NCI-H1417 (cell line): ENCODE measurements at regions not wholly inside any gene's neighbourhood (a gene's known extent, or its start where the extent isn't known, plus 50 kb on each side); places are given as distances from the start of the nearest gene placed in this dataset.

ENCODE experiments used
- DNase-seq, 3 experiments: peaks; one replicate each; lab custom pipeline; 2025; lab: John Stamatoyannopoulos, UW

DNA sequence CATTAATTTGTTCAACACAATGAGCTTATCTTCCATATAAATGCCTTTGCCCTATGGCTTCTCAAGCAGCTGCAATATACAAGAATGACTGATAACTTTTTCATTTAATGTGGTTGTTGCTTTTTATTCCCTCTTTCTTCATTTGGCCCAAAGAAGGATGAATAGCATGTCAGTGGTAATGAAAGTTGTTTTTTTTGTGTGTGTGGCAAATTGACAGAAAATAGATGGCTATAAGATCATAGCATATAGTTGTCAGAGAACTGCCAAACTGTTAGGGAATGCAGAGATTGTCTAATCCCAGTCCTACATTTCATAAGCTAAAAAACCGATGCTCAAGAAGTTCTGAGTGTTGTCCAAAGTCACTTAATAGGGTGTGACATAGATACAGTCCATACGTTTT, 244.3 kb downstream of the ACTR3 start:
- no peak for DNase-seq

DNA sequence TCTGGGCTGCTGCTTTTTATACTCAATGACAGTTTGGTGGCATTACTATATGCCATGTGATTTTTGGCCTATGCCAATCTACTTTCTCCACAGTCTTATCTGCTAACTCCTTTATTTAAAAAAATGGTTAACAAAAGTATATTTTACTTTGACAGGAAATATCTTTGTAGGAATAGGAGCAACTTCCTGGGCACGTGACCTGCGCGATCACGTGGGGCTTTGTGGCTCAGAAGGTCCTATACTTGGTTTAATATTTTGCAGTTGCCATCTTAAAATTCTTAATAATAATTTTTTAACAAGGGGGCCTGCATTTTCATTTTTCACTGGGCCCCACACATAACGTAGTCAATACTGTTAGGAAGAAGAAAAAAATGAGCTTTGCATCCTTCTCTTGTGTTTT, 249.7 kb downstream of the ACTR3 start:
- DNase-seq: no peak

DNA sequence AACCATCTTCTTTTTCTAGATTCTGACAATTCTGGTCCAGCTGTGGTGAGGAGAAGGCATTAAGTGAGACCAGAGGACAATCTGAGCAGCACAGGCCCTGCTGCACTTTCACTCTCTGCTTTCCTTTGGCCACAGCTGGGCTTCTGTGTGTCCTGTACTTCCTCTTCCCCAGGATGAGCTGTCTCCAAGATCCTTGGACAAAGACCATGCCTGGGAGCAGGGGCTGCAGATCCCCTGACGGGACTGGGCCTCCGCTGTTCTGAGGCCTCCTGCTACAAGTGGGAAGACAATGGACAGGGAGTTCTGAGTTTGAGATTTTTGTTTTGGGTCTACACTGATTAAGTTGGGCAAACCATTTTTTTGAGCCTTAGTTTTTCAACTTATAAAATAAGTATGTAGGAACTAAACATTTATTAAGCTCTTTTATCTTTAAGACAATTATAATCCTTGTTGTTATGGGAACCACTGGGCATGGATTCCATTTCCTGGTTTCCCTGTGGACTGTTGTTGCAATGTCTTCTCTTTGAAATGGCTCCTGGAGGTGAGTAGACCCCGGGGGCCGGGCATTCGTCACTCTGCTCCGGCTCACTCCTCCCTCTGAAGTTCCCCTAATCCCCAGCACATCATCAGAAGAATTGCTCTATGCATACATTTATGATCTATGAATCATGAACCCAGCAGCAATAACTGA, 266.6 kb downstream of the ACTR3 start:
- DNase-seq: no peak

DNA sequence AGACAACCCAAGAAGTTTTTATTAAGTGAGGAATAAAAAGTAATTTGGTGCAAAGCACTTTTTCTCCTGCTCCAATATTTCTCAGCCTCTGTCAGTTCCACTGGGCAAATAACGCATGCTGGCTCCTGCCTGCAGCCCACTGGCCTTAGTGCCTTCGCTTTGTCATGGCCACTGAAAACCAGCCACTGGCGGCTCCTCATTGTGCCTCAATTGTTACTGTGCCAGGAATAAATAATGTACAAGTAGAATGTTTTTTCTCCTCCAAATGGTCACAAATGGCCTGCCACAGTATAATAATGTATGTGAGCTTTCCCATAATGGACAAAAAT, 267.1 kb downstream of the ACTR3 start:
- no peak for DNase-seq

DNA sequence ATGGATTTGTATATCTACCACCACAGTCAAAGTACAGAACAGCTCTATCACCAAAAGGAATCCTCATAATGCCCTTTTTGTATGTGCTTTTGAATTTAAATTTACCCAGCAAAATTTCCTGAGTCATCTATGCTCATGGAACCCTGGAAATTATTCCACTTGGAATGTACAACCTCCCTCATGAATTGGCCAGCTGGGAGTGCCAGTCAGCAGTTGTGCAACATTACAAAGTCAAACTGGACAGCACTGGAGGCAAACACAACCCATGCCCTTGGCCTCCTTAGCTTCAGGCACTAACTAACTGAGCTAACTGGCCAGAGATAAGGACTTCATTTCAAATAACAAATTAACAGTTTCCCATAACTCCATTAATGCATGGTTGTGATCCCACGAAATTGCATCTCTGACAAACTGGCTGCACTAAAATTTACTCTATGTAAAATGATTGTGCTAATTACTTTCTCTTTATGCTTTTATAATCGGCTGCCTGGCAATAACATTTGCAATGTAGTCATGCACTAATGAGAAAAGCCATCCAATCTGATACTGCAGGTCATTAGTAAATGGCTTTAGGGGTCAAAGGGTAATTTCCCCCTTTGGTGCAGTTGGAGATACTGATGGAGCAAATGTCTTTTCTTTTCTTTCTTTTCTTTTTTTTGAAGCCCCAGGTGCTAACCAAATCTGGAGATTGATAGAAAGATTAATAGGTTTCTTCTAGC, 270.5 kb downstream of the ACTR3 start:
- DNase-seq: no peak

DNA sequence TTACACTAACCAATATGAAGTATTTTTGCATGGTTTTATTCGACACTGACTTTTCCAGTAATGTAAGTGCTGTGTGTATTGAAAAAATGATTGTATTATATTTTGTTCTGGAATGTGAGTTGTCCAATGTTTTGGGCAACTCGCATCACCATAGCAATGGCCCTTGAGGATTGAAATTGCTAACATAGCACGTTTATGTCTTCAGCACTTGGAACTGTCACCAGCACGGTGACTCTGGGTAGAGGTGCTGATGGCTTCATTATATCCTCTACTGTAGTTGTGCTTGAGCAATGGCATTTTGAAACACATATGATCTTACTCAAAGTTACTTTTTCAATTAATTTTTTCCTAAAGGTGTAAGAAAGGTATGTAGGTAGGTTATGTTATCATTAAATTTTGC, 271.5 kb downstream of the ACTR3 start:
- DNase-seq: no peak

DNA sequence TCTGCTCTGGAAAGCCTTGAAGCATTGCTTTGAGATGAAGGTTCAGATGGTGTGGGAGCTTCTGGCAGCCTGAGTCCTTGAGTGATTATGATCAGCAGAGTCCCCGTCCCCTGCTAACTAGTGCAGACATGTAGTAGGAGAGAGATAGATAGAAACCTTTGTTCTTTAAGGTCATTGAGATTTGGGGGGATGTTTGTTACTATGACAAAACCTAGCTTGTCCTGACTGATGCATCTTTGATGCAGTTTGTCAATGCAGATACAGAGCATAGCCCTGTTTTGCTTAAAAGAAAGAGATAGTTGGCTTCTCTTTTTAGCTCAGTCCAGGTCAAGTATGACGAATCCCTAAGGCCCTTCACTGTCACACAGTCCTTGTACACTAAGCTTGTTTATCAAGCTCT, 274.6 kb upstream of the DPP10 start:
- DNase-seq: no peak

DNA sequence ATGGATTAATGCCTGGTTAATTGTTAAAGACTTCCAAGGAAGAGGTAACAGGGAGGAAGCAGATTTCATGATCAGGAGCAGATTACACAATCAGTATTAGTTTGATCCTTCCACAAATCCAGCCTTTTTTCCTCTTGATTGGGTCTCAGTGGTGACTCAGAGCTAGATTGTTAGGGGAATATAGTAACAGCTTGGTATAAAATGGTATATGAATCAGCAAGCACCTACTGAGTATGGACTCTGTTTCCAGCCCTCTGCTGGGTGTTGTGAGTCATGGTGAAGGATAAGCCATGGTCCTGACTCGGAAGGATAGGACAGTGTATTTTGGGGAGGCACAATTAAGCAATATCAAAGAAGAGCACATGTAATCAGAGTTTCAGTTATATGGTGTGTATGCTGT, 272.4 kb upstream of the DPP10 start:
- no peak for DNase-seq

DNA sequence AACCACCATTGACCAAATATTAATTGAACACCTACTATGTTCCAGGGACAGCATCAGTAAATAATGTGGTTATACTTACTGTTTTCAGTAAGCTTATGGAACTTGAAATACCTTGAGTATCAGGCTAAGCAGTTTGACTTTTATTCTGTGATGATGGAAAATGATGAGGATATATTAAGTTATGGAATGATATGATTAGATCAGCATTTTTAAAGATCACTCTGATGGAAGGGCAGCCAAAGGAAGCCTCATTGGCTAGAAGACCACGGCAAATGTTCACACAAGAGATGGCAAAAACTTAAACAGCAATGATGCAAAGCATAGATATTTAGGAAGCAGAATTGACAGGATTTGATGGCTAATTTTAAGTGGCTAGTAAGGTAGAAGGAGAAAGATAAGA, 266.9 kb upstream of the DPP10 start:
- DNase-seq: no peak

DNA sequence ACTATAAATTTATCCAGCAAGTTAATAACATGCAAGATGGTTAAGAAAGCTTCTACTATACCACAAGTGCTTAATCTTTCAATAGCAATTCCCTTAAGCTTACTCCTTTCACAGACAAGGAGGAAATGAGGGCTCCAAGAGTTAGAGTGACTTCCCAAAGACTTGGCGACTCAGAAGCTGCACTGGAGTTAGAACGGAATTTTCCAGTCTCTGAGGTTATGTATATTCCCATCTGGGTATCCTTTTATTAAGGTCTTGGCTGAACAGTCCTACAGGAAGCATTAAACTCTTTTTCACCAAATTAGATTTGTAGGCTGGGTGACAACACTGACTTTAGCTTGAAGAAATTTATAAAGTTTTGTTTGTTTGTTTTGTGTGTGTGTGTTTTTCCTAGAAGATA, 256.9 kb upstream of the DPP10 start:
- no peak for DNase-seq

DNA sequence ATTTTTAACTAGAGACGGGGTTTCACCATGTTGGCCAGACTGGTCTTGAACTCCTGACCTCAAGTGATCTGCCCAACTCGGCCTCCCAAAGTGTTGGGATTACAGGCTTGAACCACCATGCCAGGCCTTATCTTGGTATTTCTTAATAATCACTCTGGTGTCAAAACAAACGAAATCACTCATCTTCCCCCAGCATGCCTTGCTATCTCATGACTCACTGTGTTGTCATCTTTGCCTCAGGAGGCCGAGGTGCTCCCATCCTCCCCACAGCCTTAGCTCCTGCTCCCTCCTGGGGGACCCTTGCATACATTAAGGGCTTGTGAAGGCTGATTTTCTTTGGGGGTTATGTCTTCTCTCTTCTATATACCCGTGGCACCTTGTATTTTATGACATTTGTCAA, 250.1 kb upstream of the DPP10 start:
- no peak for DNase-seq

DNA sequence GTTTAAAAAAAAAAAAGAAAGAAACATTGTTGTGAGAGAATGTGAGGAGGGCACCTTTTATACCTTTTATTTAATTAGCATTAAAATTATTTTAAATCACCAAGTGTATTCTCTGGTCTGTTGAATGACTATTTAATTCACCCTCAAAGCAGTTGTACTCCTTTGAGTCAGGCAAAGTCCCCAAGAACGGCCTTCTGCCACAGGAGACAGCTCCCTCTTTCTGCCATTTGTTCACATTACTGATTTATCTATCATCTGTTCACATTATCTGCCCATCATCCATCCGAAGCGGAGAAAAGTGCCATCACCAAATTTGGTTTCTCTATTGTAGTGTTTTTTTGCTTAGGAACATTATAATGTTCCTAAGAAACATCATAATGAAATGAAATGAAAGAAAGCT, 240.7 kb upstream of the DPP10 start:
- DNase-seq: peak in 1 of 3 experiments; percentile 5

DNA sequence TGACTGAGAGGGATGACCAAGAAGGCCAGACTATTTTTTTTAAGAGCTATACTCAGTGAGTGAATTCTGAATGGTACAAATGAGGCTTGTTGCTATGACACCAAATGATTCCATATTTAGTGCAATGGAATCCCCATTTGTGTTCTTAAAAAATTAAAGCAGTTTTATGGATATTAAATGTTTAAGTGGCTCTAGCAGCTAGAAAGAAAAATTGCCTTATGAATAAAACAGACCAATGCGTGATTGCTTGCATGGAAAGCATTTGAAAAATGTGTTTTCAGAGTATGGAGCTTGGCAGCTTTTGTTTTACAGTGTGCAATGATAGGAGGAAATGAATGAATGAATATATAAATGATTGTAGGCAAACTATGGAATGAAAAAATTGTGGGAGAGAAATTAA, 238.8 kb upstream of the DPP10 start:
- DNase-seq: no peak

DNA sequence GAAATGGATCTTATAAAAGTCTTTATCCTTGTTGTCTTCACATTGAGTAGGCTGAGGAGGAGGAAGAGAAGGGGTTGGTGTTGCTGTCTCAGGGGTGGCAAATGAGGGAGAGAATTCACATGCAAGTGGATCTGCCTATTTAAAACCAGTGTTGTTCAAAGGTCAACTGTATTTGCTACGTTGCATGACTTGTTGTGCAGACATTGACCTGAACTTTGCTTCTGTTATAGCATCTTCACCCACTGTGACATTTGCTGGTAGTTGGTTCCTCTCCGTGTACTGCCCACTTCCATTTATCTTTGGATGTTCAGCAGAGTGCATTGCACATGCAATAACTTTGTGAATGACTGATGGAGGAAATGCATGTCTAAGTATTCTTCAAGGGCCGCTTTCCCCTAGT, 228.6 kb upstream of the DPP10 start:
- no peak for DNase-seq

DNA sequence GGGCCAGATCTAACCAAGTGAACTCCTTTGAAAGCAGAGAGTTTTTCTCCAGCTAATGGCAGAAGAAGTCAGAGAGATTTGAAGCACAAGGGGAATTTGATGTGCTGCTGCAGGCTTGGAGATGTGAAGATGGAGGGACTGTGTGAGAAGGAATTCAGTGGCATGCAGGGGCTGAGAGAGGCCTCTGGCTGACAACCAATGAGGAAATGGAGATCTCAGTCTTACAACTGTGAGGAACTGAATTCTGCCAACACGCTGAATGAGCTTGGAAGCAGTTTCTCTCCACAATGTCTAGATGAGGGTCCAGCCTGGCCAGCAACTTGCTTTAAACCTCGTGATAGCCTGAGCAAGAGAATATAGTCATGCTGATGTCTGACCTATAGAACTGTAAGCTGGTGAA, 224.1 kb upstream of the DPP10 start:
- no peak for DNase-seq

DNA sequence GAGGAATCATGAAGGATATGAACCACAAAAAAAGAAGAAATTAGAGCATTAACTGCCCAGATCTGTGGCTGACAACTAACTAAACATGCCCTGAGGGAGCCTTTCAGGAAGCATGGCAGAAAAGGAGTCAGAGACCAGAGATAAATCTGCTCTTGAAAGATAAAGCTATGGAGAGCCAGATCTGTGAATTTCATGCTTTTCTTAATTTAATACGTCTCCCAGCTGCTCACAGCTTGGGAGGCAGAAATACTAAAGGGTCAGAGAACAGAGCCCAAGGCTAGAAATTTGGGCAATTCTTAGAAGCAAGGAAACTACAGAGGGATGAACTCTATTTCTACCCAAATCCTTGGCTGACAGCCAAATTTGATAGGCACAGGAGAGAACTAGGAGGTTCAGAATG, 223.0 kb upstream of the DPP10 start:
- DNase-seq: no peak

DNA sequence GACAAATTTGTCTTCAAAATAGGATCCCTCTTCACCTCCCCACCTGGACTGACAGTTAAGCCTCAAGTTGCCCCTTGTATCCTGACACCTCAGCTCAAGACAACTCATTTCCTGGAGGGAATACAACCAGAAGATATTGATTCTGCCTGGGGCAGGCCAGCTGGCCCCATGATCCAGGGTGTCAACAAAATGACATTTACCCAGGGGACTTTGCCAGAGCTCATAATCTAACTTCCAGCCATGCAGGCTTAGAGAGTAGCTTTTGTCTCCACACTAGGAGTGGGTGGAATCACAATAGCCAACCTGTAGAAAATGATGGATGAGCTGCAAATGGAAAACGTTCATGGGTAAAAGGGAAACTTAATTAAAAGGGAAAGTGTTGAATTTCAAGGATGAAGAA, 220.1 kb upstream of the DPP10 start:
- peak in 2 of 3 experiments; percentile 35 to 67 for DNase-seq

DNA sequence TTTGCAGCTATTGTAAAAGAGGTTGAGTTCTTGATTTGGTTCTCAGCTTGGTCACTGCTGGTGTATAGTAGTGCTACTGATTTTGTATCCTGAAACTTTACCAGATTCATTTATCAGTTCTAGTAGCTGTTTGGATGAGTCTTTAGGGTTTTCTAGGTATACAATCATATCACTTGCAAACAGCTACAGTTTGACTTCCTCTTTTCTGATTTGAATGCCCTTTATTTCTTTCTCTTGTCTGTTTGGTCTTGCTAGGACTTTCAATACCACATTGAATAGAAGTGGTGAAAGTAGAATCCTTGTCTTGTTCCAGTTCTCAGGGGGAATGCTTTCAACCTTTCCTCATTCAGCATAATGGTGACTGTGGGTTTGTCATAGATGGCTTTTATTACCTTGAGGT, 210.5 kb upstream of the DPP10 start:
- no peak for DNase-seq

DNA sequence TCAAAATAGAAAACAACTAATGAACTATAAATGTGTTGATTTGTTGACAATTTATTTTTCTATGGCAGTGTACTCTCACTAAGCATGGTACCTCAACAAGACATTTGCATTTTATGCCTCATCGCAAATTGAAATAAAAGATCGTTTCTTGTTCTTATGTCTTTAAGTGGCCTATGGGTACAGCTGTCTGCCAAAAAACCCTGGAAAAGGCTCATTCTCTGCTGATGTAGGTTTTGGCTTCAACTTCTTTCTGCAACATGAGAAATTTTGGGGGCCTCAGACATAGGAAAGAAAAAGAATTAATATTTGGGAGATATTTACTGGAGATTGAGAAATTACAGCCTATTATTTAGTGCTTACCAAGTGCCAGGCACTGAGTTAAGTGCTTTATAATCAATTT, 205.1 kb upstream of the DPP10 start:
- peak in 1 of 3 experiments; percentile 4 for DNase-seq

DNA sequence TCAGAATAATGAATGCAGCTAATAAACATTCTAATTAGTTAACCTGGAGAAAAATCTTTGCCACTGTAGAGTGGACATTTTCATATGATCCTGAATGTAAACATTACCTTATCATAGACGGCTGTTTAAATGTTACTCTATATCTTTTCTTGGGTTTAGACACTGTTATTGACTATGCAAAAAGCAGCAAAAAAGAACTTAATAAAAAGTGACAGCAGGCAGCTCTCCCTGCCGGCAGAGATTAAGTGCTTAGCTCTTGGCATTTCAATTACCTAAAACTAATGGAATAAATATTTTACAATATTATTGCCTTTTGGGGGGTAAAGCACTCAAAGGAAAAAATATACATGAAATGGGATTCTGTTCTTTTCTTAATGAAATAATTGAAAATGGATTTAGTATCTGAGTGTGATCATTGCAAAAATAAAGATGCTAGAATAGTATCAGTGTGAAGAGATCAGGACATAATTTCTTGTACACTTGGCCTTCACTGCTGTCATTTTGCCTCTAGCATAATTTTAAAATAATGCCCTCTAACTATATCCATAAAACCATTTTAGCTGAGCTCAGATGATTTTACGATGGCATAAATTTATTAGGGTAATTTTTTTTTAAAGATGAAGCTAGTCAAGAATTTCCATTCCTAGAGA, 203.4 kb upstream of the DPP10 start:
- no peak for DNase-seq

DNA sequence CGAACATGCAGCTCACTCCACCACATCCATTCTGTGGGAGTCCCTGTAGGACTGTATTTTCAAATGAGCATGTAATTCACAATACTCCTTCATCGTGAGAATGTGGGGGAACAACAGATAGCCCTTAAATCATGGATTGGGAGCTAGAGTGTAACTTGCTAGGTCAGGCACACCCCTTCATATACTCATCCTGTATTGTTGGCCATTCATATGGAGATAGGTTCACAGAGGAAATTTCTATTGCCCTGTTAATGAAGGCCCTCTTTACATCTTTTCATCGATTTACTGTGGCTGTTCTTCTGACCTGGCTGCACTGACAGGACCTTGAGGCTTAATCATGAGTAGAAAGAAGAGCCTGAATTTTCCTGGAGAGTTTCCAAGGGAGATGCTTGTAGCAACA, 193.8 kb upstream of the DPP10 start:
- no peak for DNase-seq

DNA sequence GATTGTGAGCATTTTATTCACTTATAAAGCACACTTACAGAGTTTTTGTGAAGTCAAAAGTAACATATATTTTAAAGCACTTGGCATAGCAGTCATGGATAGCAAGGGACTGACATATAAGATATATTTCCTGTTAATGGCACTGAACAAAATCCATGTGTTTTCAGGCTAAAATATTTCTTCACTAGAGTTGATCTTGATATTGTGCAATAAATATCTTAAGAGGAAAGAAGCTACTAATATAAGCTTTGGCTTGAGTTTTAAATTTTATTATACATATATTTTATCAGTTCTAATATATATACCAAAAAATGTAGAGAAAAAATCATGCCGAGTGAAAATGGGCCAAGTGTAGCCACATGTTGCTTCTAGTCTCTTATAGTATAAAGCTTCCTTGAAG, 189.7 kb upstream of the DPP10 start:
- DNase-seq: no peak

DNA sequence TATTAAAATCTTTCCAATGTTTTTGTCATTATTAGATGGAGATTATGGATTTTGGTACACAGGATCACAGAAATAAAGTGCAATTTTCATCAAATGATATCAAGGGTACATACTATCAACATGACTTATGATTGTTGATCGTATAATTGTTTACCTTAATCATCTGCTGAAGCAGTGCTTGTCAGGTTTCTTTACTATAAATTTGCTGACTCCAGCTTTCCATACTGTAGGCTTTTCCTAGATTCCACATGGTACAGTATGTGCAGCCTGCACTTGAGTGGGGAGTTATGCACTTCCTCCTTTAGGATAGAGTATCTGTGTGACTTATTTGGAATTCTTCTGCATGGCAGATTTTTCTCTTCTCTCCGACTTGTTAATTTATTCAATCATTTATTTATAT, 187.6 kb upstream of the DPP10 start:
- DNase-seq: no peak

DNA sequence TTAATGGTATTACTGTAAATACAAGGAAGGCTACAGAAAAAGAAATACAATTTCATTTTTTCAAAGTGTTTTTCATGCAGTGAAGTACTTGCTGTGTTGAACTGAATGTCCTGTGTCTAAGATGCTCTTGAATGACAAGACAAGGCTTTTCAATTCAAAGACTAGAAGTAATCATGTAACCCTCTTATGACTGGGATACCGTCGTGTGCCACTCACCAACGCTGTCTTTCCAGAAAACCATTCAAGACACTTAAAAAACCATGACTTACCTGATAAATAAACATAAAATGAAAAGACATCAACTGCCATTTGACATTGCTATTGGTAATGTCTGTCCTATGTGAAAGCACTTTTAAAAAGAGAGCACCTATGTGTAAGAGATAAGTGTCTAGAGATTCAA, 183.1 kb upstream of the DPP10 start:
- DNase-seq: peak in 1 of 3 experiments; percentile 66
